Fibroblast of lung (primary cell): ENCODE measurements at regions not wholly inside any gene's neighbourhood (a gene's known extent, or its start where the extent isn't known, plus 50 kb on each side); places are given as distances from the start of the nearest gene placed in this dataset.

Source experiments
- DNase-seq, 2 donors: peaks; one replicate each; pipeline versions ENCODE4 v3.0.0 to v3.0.0-alpha.2; 2010; ENCODE audit warnings: low read depth in 2 of 2
- H2AFZ ChIP-seq: 2 replicates; pipeline ENCODE4 v1.5.1; 2012; ENCODE audit warnings: low read length, control low read depth, inconsistent platforms
- H3K27ac ChIP-seq: 2 replicates; pipeline ENCODE4 v1.5.1; 2011; ENCODE audit warnings: low read length, control low read depth; ENCODE audit not compliant: insufficient read depth
- H3K27me3 ChIP-seq: 2 replicates; pipeline ENCODE4 v1.5.1; 2011; ENCODE audit warnings: mild to moderate bottlenecking, low read length; ENCODE audit not compliant: control insufficient read depth, insufficient read depth
- H3K36me3 ChIP-seq: 2 replicates; pipeline ENCODE4 v1.5.1; 2011; ENCODE audit warnings: low read length; ENCODE audit not compliant: control insufficient read depth, insufficient read depth
- H3K4me1 ChIP-seq: 2 replicates; pipeline ENCODE4 v1.5.1; 2011; ENCODE audit warnings: low read length; ENCODE audit not compliant: control insufficient read depth, insufficient read depth; ENCODE audit errors: extremely low read depth
- H3K4me2 ChIP-seq: 2 replicates; pipeline ENCODE4 v1.5.1; 2011; ENCODE audit warnings: low read length, control low read depth; ENCODE audit not compliant: insufficient read depth; ENCODE audit errors: extremely low read depth
- H3K4me3 ChIP-seq, 4 experiments: fragments of 200-600 bp in 1 of 4; sonication (generic) in 1 of 4; replicated peaks in 1 of 4; 2 replicates each; pipeline ENCODE4 v1.5.1; 2011 to 2016; ENCODE audit warnings: low read length in 4 of 4, low read depth in 3 of 4, mild to moderate bottlenecking in 3 of 4, control low read depth in 2 of 4, inconsistent platforms in 1 of 4, mixed read lengths in 1 of 4; ENCODE audit not compliant: insufficient read depth in 1 of 4; ENCODE audit errors: control extremely low read depth in 1 of 4
- H3K79me2 ChIP-seq: 2 replicates; pipeline ENCODE4 v1.5.1; 2012; ENCODE audit warnings: mild to moderate bottlenecking, low read length, inconsistent platforms; ENCODE audit not compliant: control insufficient read depth, insufficient read depth
- H3K9ac ChIP-seq: 2 replicates; pipeline ENCODE4 v1.5.1; 2011; ENCODE audit warnings: mild to moderate bottlenecking, low read length, control low read depth; ENCODE audit not compliant: insufficient read depth
- H3K9me3 ChIP-seq: 2 replicates; pipeline ENCODE4 v1.5.1; 2012; ENCODE audit warnings: low read depth, low read length; ENCODE audit not compliant: control insufficient read depth, insufficient read depth
- H4K20me1 ChIP-seq: 2 replicates; pipeline ENCODE4 v1.5.1; 2011; ENCODE audit warnings: low read length; ENCODE audit not compliant: control insufficient read depth, insufficient read depth; ENCODE audit errors: extremely low read depth
- CTCF ChIP-seq, 2 donors: IDR thresholded peaks in 1 of 2; conservative IDR thresholded peaks in 1 of 2; 1 replicate in 1 of 2; 2 replicates in 1 of 2; pipeline ENCODE4 v1.5.1; 2011 to 2012; ENCODE audit warnings: low read length in 2 of 2, control low read depth in 1 of 2, inconsistent platforms in 1 of 2, low read depth in 1 of 2, mild to moderate bottlenecking in 1 of 2
- EZH2 ChIP-seq: IDR thresholded peaks from 2 replicates; pipeline ENCODE4 v1.5.1; 2012; ENCODE audit warnings: low read length, control low read depth, mild to moderate bottlenecking; ENCODE audit errors: missing control alignments

DNA sequence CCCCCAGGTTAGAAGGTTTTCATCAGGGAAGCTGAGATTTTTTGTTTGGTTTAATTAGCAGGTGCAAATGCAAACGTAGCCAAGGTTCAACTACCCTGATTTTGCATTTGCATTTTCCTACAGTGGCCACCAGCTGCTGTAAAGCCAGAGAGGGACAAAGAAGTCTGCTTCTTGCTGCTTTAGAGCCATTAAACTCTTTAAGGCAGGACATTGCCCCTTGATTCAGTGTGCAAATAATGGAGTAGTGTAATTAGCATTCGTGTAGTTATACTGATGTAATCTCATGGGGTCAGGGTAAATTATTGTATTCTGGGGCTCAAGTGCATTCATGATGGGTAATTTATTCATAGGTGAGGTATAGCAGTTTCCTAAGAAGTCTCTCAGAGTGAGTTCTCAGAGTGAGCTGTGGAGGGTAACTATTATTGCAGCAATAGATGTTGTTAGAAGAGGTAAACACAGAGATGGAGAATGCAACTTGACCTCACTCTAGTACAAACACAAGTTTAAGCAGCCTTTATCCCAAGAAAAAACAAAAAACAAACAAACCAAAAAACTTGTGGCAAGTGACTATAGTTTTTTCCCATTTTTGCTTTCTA is 526.5 kb downstream of the KIF4B start:
- Histone ChIP-seq H3K36me3 (no peaks in the 10 kb centered on the region), H3K4me3 (no peak overlapping the region), H3K4me1 (no peaks in the 10 kb centered on the region), H4K20me1 (no peaks in the 10 kb centered on the region), H3K79me2 (no peaks in the 10 kb centered on the region), H3K4me2 (no peak overlapping the region), H3K9ac (no peak overlapping the region), H3K9me3 (no peaks in the 10 kb centered on the region), H3K27ac (no peak overlapping the region), H2AFZ (no peak overlapping the region), H3K27me3 (no peaks in the 10 kb centered on the region)
- TF ChIP-seq CTCF (conservative IDR thresholded peaks at IDR 0.05 in 1 of 2, IDR thresholded peaks at IDR 0.05 in 1 of 2; ENCODE audit: low read depth in 1 of 2, low read length in 2 of 2) (no peak), EZH2 (no peak)
- DNase-seq = no peak

- no peak for TF ChIP-seq EZH2
- no peak for TF ChIP-seq CTCF (conservative IDR thresholded peaks at IDR 0.05 in 1 of 2, IDR thresholded peaks at IDR 0.05 in 1 of 2; ENCODE audit: low read depth in 1 of 2, low read length in 2 of 2)
- Histone ChIP-seq H3K27me3 (no peaks in the 10 kb centered on the region), H2AFZ (no peak overlapping the region)
Measured at GRCh38 chr5:155546075-155546474, 532.5 kb downstream of the KIF4B start.

DNA sequence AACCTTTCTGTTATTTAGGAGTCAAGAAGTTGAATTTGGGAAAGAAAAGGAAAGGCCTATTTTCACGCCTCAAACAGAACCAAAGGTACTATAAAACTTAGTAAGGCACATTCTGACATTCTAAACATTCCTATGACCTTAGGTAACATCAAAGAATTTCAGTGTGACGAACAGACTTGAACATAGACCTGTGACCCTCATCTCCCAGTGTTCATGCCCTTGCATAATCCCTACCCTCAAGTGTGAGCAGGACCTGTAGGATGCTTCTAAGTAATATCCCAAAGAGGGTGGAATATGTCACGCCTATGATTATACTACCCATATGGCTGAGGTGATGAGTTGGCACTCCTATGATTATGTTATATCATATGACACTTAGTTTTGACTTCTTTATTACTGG is 540.9 kb downstream of the KIF4B start:
- DNase-seq = no peak
- no peaks in the 10 kb centered on the region for H4K20me1 ChIP-seq
- H3K27me3 ChIP-seq = no peaks in the 10 kb centered on the region
- no peak overlapping the region for H3K27ac ChIP-seq
- H3K4me2 ChIP-seq = no peak overlapping the region
- no peaks in the 10 kb centered on the region for H3K4me1 ChIP-seq
- H3K36me3 ChIP-seq = no peaks in the 10 kb centered on the region
- TF ChIP-seq CTCF (conservative IDR thresholded peaks at IDR 0.05 in 1 of 2, IDR thresholded peaks at IDR 0.05 in 1 of 2; ENCODE audit: low read depth in 1 of 2, low read length in 2 of 2) = no peak
- no peak for TF ChIP-seq EZH2
- no peak overlapping the region for H3K4me3 ChIP-seq
- H3K9ac ChIP-seq = no peak overlapping the region
- H3K79me2 ChIP-seq = no peaks in the 10 kb centered on the region
- H3K9me3 ChIP-seq = no peaks in the 10 kb centered on the region
- no peak overlapping the region for H2AFZ ChIP-seq

More at GRCh38 chr5:155546075-155546474, 532.5 kb downstream of the KIF4B start:
- H3K27ac ChIP-seq = no peak overlapping the region
- H3K79me2 ChIP-seq = no peaks in the 10 kb centered on the region
- DNase-seq = no peak
- H3K9ac ChIP-seq = no peak overlapping the region
- no peaks in the 10 kb centered on the region for H3K4me1 ChIP-seq
- H3K4me3 ChIP-seq = no peak overlapping the region
- H3K4me2 ChIP-seq = no peak overlapping the region
- no peaks in the 10 kb centered on the region for H3K36me3 ChIP-seq
- no peaks in the 10 kb centered on the region for H4K20me1 ChIP-seq
- H3K9me3 ChIP-seq = no peaks in the 10 kb centered on the region
